HS-27A (cell line): ENCODE measurements at regions not wholly inside any gene's neighbourhood (a gene's known extent, or its start where the extent isn't known, plus 50 kb on each side); places are given as distances from the start of the nearest gene placed in this dataset.

Experiments
- DNase-seq: peaks from one replicate; pipeline ENCODE4 v3.0.0-alpha.2; 2012; ENCODE audit warnings: low read depth, missing footprints

GRCh38 chr18:43649649-43650357 lies 372.5 kb upstream of the SYT4 start:
- DNase-seq = no peak

DNA sequence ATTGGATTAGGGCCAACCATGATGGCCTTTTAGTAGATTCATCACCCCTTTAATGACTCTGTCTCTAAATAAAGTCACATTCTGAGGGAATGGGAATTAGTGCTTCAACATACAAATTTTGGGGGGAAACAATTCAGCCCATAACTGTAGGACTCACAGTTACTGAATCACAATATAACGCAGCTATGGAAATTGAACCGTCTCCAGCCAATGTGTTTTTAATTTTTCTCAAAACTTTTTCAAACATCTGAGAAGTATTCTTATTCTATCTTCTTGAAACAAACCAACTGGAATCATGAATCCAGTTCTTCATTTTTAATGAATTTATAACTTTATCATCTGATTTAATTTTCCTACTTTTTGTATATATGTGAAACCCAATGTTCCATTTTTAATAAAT lies 373.1 kb upstream of the SYT4 start:
- DNase-seq = no peak

DNA sequence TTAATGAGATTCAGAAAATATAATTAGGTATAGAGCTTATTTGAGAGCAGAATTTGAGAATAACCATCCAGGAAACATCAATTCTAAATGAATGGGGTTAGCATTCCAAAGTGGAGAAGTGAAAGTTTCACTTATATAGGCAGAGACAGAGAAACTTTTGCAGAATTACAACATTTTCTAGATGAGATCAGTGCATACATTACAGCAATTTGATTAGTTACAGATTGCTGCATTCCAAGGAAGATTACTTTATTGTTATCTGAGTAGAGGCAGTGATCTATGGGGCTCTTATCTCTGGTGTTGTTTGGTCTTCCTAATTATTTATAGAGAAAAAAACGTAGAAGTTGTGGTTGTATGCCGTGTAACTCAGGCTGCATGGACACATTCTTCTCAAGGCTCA lies 373.8 kb upstream of the SYT4 start:
- no peak for DNase-seq

DNA sequence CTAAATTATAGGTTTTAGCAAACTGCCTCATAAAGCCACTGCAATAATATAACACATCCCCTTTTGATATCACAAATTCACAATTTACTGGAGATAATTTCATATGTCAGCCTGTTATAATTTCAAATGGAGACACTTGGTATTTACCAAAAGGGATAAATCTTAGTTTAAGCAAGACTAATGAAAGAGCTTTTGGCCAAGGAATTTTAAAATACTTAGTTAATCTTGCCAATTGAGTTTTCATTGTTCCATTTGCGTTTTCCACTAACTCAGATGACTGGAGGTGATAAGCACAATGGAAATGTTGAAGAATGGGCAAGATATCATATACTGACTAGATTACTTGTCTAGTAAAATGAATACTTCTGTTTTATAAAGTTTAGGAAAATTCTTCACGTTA lies 379.3 kb upstream of the SYT4 start:
- no peak for DNase-seq

DNA sequence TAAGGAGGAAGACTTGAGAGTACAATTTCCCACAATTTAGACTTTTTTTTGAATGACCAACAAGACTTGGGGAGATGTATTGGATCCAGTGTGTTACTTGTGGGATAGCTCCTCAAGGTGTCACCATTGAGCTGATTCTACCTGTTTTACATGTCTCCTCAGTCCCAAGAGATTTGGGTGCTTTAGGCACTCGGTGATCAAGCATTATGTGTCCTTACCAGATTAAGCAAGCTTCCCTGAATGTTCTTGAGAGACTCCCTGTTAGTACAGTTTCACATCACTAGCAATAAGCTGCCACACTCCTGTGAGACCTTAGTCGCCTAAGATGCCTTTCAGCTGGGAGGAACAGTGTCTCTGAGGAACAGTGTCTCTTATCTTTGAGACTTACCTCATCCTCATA lies 384.3 kb upstream of the SYT4 start:
- peak; percentile 70 for DNase-seq

DNA sequence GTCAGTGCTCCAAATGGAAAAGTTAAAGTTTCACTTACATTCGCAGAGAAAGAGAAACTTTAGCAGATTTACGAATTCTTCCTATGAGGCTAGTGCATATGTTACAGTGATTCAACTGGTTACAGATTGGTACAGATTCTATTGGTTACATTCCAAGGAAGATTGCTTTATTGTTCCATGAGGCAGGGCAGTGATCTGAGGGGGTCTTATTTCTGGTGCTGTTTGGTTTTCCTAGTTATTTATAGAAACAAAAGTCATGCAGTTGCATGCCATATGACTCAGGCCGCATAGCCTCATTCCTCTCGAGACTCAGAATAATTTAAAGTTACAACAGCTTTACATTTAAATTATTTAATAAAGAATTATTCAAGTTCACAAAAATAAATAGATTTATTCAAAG lies 385.4 kb upstream of the SYT4 start:
- peak; percentile 66 for DNase-seq

GRCh38 chr18:43663159-43663558 lies 385.9 kb upstream of the SYT4 start:
- no peak for DNase-seq

DNA sequence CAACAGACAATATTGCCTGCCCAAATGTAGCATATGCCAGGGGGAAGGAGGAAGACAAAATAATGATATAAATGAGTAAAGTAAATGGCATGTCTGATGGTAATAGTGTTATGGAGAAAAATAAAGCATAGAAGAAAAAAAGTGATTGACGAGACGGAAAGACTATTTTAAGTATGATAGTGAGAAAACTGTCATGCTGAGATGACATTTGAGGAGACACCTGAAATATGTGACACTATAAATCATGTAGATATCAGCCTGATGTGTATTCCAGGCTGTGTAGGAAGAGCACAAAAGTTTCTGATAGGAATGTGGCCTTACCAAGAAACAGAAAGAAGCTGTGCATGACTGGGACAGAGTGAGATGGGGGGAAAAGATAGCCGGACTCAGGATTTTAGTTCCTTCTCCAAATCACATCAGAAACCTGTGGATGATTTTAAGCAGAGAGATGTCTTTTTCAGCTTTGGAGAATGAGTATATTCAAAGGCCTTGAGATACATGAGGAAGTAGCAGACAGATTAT lies 387.3 kb upstream of the SYT4 start:
- no peak for DNase-seq

DNA sequence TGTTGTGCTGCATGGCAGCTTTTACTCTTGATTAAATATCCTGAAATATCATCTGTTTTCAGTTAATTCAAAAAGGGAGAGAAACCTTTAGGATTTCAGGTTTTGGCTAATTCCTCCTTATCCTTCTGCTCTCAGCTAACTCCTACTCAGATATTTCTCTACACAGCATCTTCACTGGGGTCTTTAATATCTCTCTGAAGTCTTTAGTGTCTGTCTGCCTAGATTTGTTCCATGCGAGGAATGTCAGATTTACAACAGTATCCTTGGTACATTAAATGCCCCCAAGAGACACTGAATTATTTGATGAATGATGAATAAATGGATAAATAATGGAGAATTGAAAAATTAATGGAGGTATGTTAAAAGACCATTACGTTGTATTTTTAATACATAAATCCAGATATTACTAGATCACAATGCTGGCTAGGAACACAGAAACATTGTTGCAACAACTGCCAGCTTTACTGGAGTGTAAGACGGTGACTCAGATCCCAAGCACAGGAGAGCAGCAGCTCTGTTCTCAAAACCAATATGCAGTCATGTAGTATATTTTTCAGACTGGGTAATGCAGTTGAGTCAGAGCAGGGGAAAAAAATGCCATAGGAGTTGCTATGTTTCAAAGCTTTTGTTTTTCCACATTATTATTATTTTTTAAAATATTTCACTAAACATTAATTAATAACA lies 388.0 kb upstream of the SYT4 start:
- DNase-seq = peak; percentile 42

- DNase-seq = no peak
These were observed 391.6 kb upstream of the SYT4 start for GRCh38 chr18:43668866-43669265.

DNA sequence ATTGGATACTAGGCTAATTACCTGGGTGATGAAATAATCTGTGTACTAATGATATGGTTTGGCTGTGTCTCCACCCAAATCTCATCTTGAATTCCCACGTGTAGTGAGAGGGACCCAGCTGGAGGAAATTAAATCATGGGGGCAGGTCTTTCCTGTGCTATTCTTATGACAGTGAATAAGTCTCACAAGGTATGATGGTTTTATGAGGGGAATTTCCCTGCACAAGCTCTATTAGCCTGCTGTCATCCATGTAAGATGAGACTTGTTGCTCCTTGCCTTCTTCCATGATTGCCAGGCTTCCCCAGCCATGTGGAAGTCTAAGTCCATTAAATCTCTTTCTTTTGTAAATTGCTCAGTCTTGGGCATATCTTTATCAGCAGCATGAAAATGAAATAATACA lies 394.1 kb upstream of the SYT4 start:
- DNase-seq = no peak

- no peak for DNase-seq
These were observed 402.8 kb upstream of the SYT4 start for GRCh38 chr18:43680096-43680495.

DNA sequence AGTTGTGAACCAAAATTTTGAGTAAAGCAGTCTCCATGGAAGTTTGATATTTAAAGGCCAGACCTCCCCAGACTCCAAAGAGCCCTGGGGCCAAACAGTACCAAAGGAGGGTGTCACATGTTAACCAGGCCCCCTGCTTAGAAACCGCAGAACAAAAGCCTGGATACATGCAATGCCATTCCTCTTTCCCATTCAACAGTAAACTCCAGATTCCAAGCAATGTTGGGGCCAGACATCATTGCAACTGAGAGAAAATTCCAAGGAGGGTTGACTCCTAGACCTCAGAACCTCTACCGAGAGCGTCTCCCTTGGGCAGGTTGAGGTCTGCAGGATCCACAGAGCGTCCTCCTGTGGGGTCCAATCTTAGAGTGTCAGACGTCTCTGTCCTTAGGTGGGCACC lies 404.4 kb upstream of the SYT4 start:
- DNase-seq = no peak

GRCh38 chr18:43682196-43682595 lies 404.9 kb upstream of the SYT4 start:
- DNase-seq = no peak

DNA sequence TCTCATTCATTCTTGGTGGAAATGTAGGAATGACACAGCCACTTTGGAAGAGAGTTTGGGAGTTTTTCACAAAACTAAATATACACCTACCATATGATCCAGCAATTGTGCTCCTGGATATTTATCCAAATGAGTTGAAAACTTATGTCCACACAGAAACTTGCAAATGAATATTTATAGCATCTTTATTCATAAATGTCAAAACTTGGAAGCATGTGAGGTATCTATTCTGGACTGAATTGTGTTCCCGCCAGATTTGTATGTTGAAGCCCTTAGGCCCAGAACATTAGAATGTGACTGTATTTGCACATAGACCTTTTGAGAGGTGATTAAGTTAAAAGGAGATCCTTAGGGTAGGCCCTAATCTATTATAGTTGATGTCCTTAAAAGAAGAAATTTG lies 409.4 kb upstream of the SYT4 start:
- no peak for DNase-seq

DNA sequence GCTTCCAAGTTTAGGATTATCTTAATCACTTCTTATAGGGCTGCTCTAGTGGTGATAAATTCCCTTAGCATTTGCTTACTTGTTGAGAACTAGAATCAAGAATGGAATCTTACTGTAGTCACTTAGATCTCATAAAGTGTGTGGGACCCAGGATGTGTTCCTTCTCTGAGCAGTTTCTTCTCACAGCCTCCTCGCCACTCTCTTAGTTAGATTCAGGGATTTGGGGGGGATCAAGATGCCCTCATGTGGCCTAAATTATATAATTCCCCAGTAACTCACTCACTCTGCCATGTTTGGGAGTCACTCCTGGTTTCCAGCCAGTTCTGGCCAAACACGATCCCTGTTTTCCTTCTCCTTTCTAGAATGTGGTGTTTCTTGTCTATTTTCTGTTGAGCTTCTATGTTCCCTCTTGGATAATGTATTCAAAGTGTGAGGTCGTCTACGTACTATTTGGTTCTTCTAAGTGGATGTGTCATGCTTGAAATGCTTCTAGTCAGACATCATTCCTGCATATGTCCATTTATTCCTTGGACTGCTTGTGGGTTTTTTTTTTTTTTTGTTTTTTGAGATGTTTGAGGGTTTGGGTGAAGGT lies 414.9 kb upstream of the SYT4 start:
- peak; percentile 27 for DNase-seq

- DNase-seq = no peak
These were observed 425.1 kb upstream of the SYT4 start for GRCh38 chr18:43702399-43702798.

DNA sequence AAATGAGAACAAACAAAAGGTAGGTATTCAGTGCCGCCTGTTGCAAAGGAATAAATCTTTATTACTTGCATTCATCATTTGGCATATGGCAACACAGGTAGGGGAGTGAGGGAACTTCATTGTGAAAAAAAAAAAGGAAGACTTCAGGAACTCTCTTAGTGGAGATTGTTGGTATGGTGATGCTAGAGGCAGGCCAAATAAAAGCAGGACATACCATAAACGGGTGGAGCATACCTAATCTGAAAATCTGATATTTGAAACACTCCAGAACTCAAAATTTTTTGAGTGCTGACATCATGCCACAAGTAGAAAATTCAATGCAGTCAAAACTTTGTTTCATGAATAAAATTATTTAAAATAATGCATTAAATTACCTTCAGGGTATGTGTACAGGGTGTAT lies 425.8 kb upstream of the SYT4 start:
- no peak for DNase-seq

GRCh38 chr18:43705850-43706249 lies 428.6 kb upstream of the SYT4 start:
- no peak for DNase-seq

DNA sequence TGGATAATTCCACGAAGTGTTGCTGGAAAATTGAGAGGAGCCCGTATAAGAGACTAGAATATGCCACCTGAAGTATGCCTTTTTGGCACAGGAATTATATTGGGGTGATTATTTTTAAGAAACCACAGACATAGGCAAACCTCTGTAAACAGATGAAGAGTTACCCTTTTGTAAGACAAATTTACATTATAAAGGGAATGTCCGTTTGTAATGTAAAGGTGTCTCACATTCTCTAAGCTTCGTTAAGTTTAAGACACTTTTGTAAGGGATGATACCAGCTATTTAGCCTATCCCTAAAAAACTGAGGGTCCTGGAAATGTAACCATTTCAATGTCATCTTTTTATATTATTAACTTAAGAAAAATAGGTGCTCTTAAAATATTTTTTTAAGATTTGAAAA lies 432.8 kb upstream of the SYT4 start:
- DNase-seq = no peak

- no peak for DNase-seq
These were observed 437.2 kb upstream of the SYT4 start for GRCh38 chr18:43714343-43715010.

GRCh38 chr18:43719267-43719795 lies 442.0 kb upstream of the SYT4 start:
- DNase-seq = peak; percentile 27

DNA sequence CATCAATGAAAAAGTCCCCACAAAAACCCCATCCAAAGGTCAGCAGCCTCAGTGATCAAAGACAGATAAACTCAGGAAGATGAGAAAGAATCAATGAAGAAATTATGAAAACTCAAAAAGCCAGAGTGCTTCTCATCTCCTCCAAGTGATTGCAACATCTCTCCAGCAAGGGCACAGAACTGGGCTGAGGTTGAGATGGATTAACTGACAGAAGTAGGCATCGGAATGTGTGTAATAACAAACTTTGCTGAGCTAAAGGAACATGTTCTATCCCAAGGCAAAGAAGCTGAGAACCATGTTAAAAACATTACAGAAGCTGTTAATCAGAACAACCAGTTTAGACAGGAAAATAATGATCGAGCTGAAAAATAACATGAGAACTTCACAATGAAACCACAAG lies 442.8 kb upstream of the SYT4 start:
- peak; percentile 1 for DNase-seq
